GM10248 (cell line): ENCODE measurements at regions not wholly inside any gene's neighbourhood (a gene's known extent, or its start where the extent isn't known, plus 50 kb on each side); places are given as distances from the start of the nearest gene placed in this dataset.
"Not testable (repeated sequence)": the region's sequence is repeated elsewhere in the genome, so short reads cannot be mapped to it uniquely, and the experiment has no call there.

ENCODE experiments used
- CTCF ChIA-PET: fragments of 300-600 bp; sonication (Branson Sonifier 250); formaldehyde crosslinking; extraction: SDS; loops from one replicate; lab custom pipeline; 2021; ENCODE audit warnings: antibody characterized with exemption; lab: Yijun Ruan, JAX
- POLR2A ChIA-PET: fragments of 350-650 bp; sonication (Branson Sonifier 250); formaldehyde crosslinking; extraction: SDS; loops from one replicate; lab custom pipeline; 2020; ENCODE audit warnings: antibody characterized with exemption; lab: Yijun Ruan, JAX
- DNase-seq: peaks from one replicate; pipeline ENCODE4 v3.0.0; 2012; ENCODE audit errors: extremely low spot score
- CTCF ChIP-seq: IDR thresholded peaks from 2 replicates; pipeline ENCODE4 v1.5.1; 2012; ENCODE audit warnings: mild to moderate bottlenecking, low read depth; ENCODE audit errors: extremely low read depth, missing control alignments, control extremely low read depth

GRCh38 chr4:148914734-148915133 lies 472.5 kb upstream of the NR3C2 start:
- ChIA-PET CTCF (no interaction called here), POLR2A (no interaction called here)
- no peak for DNase-seq
- TF ChIP-seq CTCF: no peak

GRCh38 chr4:148914301-148914700 lies 472.1 kb upstream of the NR3C2 start:
- CTCF ChIA-PET: interaction anchor here (1.1 to 1.9 kb wide), 2 partner anchors 8 to 10 kb away, joined by 3 to 4 read pairs; no protein-coding TSS in a partner anchor
- no peak for DNase-seq
- POLR2A ChIA-PET: no interaction called here
- no peak for TF ChIP-seq CTCF

GRCh38 chr4:148903388-148903787 lies 461.2 kb upstream of the NR3C2 start:
- TF ChIP-seq CTCF: no peak
- POLR2A ChIA-PET: no interaction called here
- no peak for DNase-seq
- CTCF ChIA-PET: no interaction called here

DNA sequence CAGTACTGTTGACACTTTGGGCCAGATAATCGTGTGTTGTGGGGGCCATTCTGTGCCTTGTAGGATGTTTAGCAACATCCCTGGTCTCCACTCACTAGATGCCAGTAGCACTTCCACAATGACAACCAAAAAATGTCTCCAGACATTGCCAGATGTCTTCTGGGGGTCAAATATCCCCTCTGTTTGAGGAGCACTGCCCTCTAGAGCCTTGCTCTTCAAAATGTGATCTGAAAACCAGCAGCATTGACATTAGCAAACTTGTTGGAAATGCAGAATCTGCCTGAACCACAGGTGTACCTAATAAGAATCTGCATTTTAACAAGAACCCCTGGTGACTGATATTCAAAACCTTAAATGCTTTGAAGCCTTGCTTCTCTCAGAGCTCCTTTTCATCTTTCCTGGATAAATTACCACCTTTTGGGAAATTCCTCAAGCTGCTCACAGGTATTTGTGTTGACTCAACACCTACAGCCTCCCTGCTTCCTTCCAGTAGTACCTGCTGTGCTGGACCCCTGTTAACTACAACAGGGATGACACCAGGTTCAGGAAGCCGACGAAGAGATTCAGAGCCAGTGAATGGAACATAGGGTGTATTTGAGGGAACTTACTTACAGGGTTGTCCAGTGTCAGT lies 459.0 kb upstream of the NR3C2 start:
- TF ChIP-seq CTCF: no peak
- no peak for DNase-seq
- ChIA-PET CTCF (no interaction called here), POLR2A (no interaction called here)

- POLR2A ChIA-PET, DNase-seq: not testable (repeated sequence)
- CTCF ChIA-PET: interaction anchor here (1.3 kb wide), 1 partner anchor 11 kb away, joined by 3 read pairs; no protein-coding TSS in a partner anchor
Measured at GRCh38 chr4:148898139-148898538, 455.9 kb upstream of the NR3C2 start.

DNA sequence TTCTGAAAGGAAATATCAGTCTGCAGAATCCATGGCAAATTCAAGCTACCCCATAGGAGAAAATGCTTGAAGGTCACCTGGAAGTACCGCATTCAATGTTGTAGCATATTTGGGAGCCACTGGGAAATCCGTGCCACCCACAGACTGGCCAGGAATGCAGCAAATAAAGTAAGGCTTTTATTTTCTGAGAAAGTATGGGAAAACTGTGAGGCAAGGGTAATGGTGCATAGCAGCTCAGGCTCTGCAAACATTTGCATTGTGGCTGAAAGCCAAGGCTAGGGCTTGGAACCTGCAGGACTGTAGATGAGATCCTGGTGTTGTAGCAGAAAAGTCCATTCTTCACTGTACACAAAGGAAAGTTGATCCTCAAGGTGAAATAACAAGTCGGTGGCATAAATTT lies 450.9 kb upstream of the NR3C2 start:
- no peak for TF ChIP-seq CTCF
- POLR2A ChIA-PET: no interaction called here
- DNase-seq: no peak
- CTCF ChIA-PET: no interaction called here

GRCh38 chr4:148883891-148884290 lies 441.7 kb upstream of the NR3C2 start:
- DNase-seq: no peak
- no peak for TF ChIP-seq CTCF
- ChIA-PET POLR2A (no interaction called here), CTCF (no interaction called here)
